Gastrocnemius medialis (tissue), 4 donors: ENCODE measurements at regions not wholly inside any gene's neighbourhood (a gene's known extent, or its start where the extent isn't known, plus 50 kb on each side); places are given as distances from the start of the nearest gene placed in this dataset.

Experiments used
- CTCF ChIP-seq, 5 experiments: fragments of 450-650 bp in 3 of 5; fragments of 200-600 bp in 2 of 5; sonication (generic) in 2 of 5; IDR thresholded peaks in 4 of 5; conservative IDR thresholded peaks in 1 of 5; 1 replicate in 4 of 5; 2 replicates in 1 of 5; pipeline ENCODE4 v1.5.1; 2016 to 2019; ENCODE audit warnings: antibody characterized with exemption in 5 of 5, mild to moderate bottlenecking in 3 of 5, moderate library complexity in 3 of 5
- POLR2A ChIP-seq, 2 donors: fragments of 450-650 bp; IDR thresholded peaks; one replicate each; pipeline ENCODE4 v1.6.1; 2017; ENCODE audit warnings: antibody characterized with exemption in 2 of 2, mild to moderate bottlenecking in 2 of 2, moderate library complexity in 2 of 2

DNA sequence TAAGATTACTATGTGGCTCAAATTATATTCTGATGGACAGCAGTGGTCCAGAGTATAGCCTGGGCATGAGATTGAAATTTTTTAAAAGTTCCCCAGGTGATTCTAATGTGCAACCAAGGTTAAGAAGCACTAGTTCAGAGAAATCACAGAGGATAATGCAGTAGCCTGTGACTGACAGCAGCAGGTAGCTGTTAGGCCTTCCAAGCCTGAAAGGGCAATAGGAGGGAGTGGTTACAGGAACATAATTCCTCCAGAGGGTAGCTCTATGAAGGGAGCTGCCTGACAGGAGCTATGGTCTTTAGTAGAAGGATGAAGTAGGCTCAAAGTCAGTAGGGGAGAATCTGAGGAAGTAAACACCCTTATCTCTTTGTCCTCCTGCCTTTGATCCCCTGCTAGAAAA is 342.9 kb upstream of the PPP2R3A start:
- TF ChIP-seq POLR2A (IDR thresholded peaks at IDR 0.05) (no peak), CTCF (IDR thresholded peaks at IDR 0.05 in 4 of 5, conservative IDR thresholded peaks at IDR 0.05 in 1 of 5) (no peak)
